Endodermal cell (in vitro differentiated cells): ENCODE measurements at regions not wholly inside any gene's neighbourhood (a gene's known extent, or its start where the extent isn't known, plus 50 kb on each side); places are given as distances from the start of the nearest gene placed in this dataset.

ENCODE experiments used
- DNase-seq: peaks from one replicate; pipeline ENCODE4 v3.0.0-alpha.2; 2017
- H3K27ac ChIP-seq: 2 replicates; pipeline ENCODE4 v1.5.1; 2013; ENCODE audit warnings: mild to moderate bottlenecking, low read depth, low read length, moderate library complexity
- H3K27me3 ChIP-seq: 2 replicates; pipeline ENCODE4 v1.6.1; 2013; ENCODE audit warnings: mild to moderate bottlenecking, low read length, moderate library complexity; ENCODE audit not compliant: insufficient read depth, control insufficient read depth, poor library complexity, severe bottlenecking
- H3K36me3 ChIP-seq: 2 replicates; pipeline ENCODE4 v1.7.0; 2013; ENCODE audit warnings: mild to moderate bottlenecking, low read length, moderate library complexity; ENCODE audit not compliant: control insufficient read depth, insufficient read depth
- H3K4me1 ChIP-seq: one replicate; pipeline ENCODE4 v1.7.0; 2013; ENCODE audit warnings: low read length; ENCODE audit not compliant: control insufficient read depth, insufficient read depth
- H3K4me3 ChIP-seq: 2 replicates; pipeline ENCODE4 v1.5.1; 2013; ENCODE audit warnings: mild to moderate bottlenecking, low read length, moderate library complexity
- H3K9ac ChIP-seq: 2 replicates; pipeline ENCODE4 v1.6.1; 2013; ENCODE audit warnings: mild to moderate bottlenecking, low read length, moderate library complexity; ENCODE audit not compliant: poor library complexity, severe bottlenecking; ENCODE audit errors: extremely low read depth
- H3K9me3 ChIP-seq: 2 replicates; pipeline ENCODE4 v1.6.1; 2013; ENCODE audit warnings: mild to moderate bottlenecking, low read length, moderate library complexity; ENCODE audit not compliant: control insufficient read depth
- H3K27ac Mint-ChIP-seq: 2 replicates; pipeline ENCODE4 v1.8.0; 2020; ENCODE audit warnings: mixed read lengths
- H3K27me3 Mint-ChIP-seq: 2 replicates; pipeline ENCODE4 v1.8.0; 2021; ENCODE audit warnings: mild to moderate bottlenecking, mixed read lengths; ENCODE audit not compliant: insufficient read depth
- H3K36me3 Mint-ChIP-seq: 2 replicates; pipeline ENCODE4 v1.8.0; 2020; ENCODE audit warnings: low read depth, mixed read lengths
- H3K4me1 Mint-ChIP-seq: 2 replicates; pipeline ENCODE4 v1.8.0; 2020; ENCODE audit warnings: mixed read lengths
- H3K4me3 Mint-ChIP-seq: 2 replicates; pipeline ENCODE4 v1.8.0; 2020; ENCODE audit warnings: mild to moderate bottlenecking, moderate library complexity, mixed read lengths
- H3K9me3 Mint-ChIP-seq: 2 replicates; pipeline ENCODE4 v1.8.0; 2020; ENCODE audit warnings: mild to moderate bottlenecking, mixed read lengths
- WGBS, 2 experiments: methylation state at CpG; one replicate each; pipeline versions ENCODE4 v1.1.5 to v1.1.7; 2013; ENCODE audit warnings: missing lambda C conversion rate in 2 of 2, mixed read lengths in 1 of 2; ENCODE audit not compliant: insufficient coverage in 1 of 2, insufficient read length in 1 of 2; 5-methylcytosine and 5-hydroxymethylcytosine counted together
- TF ChIP-seq, protein P1 (sequence below): fragments of 200-600 bp; sonication (generic); conservative IDR thresholded peaks from 2 replicates; pipeline ENCODE4 v1.5.0; 2021; ENCODE audit warnings: antibody characterized with exemption, mild to moderate bottlenecking

DNA sequence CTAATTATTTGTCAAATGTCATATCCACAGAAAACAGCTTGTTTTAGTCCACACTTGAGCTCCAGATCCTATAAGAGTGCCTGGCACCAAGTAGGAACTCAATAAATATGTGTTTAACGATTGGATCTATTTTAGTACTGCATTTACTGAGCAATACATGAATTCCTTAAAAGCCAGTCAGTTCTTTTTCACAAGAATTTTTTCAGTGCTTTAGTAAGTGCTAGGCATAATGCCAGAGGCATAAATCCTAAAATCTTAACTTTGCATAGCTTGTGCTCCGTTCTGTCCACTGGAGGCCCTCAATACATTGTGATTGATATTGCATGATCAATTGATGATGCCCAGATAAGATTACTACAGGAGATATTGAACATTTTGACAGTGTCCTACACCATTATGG is 67.3 kb upstream of the PCSK5 start:
- Mint-ChIP-seq H3K27ac (no peak overlapping the region), H3K27me3 (no peaks in the 10 kb centered on the region), H3K9me3 (peaks cover 4% of the 10 kb centered on the region), H3K4me1 (no peaks in the 10 kb centered on the region), H3K4me3 (no peak overlapping the region), H3K36me3 (no peaks in the 10 kb centered on the region)
- H3K27ac ChIP-seq = no peak overlapping the region
- H3K4me1 ChIP-seq = no peaks in the 10 kb centered on the region
- TF ChIP-seq, protein P1, sequence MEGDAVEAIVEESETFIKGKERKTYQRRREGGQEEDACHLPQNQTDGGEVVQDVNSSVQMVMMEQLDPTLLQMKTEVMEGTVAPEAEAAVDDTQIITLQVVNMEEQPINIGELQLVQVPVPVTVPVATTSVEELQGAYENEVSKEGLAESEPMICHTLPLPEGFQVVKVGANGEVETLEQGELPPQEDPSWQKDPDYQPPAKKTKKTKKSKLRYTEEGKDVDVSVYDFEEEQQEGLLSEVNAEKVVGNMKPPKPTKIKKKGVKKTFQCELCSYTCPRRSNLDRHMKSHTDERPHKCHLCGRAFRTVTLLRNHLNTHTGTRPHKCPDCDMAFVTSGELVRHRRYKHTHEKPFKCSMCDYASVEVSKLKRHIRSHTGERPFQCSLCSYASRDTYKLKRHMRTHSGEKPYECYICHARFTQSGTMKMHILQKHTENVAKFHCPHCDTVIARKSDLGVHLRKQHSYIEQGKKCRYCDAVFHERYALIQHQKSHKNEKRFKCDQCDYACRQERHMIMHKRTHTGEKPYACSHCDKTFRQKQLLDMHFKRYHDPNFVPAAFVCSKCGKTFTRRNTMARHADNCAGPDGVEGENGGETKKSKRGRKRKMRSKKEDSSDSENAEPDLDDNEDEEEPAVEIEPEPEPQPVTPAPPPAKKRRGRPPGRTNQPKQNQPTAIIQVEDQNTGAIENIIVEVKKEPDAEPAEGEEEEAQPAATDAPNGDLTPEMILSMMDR = no peak
- H3K9ac ChIP-seq = no peak overlapping the region
- no peaks in the 10 kb centered on the region for H3K36me3 ChIP-seq
- H3K4me3 ChIP-seq = no peak overlapping the region
- H3K27me3 ChIP-seq = no peaks in the 10 kb centered on the region
- 91 to 100% methylated on average over 1 to 2 of the region's 2 CpGs for WGBS, 2 experiments
- no peak for DNase-seq
- H3K9me3 ChIP-seq = peaks cover 3% of the 10 kb centered on the region

DNA sequence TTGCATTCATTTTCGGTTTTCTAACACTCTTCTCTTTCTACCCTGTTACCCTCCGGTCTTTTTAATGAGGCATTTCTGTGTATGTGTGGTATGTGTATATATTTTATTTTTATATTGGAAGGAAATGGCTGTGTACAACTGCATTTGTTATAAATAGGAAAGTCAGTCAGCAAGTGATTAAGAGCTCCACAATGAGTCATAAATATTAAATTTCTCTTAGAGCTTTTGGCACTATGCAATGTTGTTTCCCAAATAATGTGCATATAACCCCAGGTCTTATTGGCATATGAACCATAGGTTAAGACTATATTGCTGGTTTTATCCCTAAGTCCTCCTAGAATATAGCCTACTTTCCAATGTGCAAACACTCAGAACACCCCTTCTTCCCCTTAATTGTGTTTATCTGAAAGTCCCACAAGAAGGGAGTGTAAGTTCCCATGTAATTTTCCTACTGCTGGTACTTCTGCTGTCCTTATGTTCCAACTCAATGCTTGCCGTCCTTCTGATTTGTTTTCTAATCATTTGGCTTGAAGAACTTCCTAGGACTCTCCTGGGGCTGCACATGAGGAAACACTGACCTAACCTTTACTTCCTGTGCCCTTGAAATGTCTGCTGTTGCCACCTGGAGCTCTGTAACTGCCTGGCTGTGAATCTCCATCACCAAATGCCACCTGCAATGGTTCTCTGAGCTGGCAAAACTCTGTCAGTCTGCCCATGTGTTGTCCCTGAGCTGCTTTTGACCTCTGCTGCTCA is 65.5 kb upstream of the PCSK5 start:
- no peaks in the 10 kb centered on the region for H3K9me3 Mint-ChIP-seq
- no peaks in the 10 kb centered on the region for H3K36me3 ChIP-seq
- H3K4me3 Mint-ChIP-seq = no peak overlapping the region
- H3K4me3 ChIP-seq = no peak overlapping the region
- H3K27me3 Mint-ChIP-seq = no peaks in the 10 kb centered on the region
- no peaks in the 10 kb centered on the region for H3K4me1 Mint-ChIP-seq
- no peak overlapping the region for H3K27ac Mint-ChIP-seq
- no peak for DNase-seq
- H3K9me3 ChIP-seq = peaks cover 3% of the 10 kb centered on the region
- no peaks in the 10 kb centered on the region for H3K4me1 ChIP-seq
- H3K36me3 Mint-ChIP-seq = no peaks in the 10 kb centered on the region
- TF ChIP-seq, protein P1 = no peak
- WGBS, 2 experiments = 92 to 100% methylated on average over 1 to 2 of the region's 3 CpGs
- no peak overlapping the region for H3K27ac ChIP-seq
- no peaks in the 10 kb centered on the region for H3K27me3 ChIP-seq
- H3K9ac ChIP-seq = no peak overlapping the region

DNA sequence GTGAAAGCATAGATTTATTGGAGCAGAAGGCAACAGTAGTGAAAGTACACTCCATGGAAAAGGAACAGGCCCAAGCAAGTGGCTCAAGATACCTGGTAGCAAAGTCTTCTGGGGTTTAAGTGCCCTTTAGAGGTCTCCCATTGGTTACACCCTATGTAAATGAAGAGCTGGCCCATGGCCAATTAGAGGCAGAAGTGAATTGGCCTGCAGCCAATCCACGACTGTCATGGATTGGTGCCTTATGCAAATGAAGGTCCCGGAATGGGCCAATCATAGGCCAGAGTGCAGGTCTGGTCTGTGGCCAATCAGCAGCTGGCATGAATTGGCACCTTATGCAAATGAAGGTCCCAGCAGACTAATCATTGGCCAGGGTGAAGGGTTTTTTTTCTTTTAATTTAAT is 64.2 kb upstream of the PCSK5 start:
- Histone ChIP-seq H3K36me3 (no peaks in the 10 kb centered on the region), H3K27ac (no peak overlapping the region), H3K9ac (no peak overlapping the region), H3K4me3 (no peak overlapping the region), H3K9me3 (peaks cover 3% of the 10 kb centered on the region), H3K4me1 (no peaks in the 10 kb centered on the region), H3K27me3 (no peaks in the 10 kb centered on the region)
- 63 to 93% methylated on average over 1 to 2 of the region's 2 CpGs for WGBS, 2 experiments
- H3K4me3 Mint-ChIP-seq = no peak overlapping the region
- H3K36me3 Mint-ChIP-seq = no peaks in the 10 kb centered on the region
- no peaks in the 10 kb centered on the region for H3K27me3 Mint-ChIP-seq
- H3K9me3 Mint-ChIP-seq = no peaks in the 10 kb centered on the region
- TF ChIP-seq, protein P1 = no peak
- no peaks in the 10 kb centered on the region for H3K4me1 Mint-ChIP-seq
- no peak overlapping the region for H3K27ac Mint-ChIP-seq
- DNase-seq = no peak
